Aorta (tissue), 5 donors: ENCODE measurements at regions not wholly inside any gene's neighbourhood (a gene's known extent, or its start where the extent isn't known, plus 50 kb on each side); places are given as distances from the start of the nearest gene placed in this dataset.
A peak's percentile ranks its signal among the peaks of the same experiment; 100 is the strongest.

Source experiments
- ATAC-seq: fragments of 200-7000 bp; cut with Tn5 transposase; one replicate; pipeline ENCODE4 v1.9.1; 2022; ENCODE audit warnings: moderate library complexity; ENCODE audit not compliant: low FRiP score
- DNase-seq, 2 donors: peaks; one replicate each; pipeline ENCODE4 v3.0.0-alpha.2; 2020
- H3K27ac ChIP-seq, 2 donors: one replicate each; pipeline ENCODE4 v1.5.1; 2013; ENCODE audit warnings: low read length in 2 of 2, mild to moderate bottlenecking in 2 of 2, moderate library complexity in 2 of 2, control low read depth in 1 of 2, inconsistent platforms in 1 of 2, low read depth in 1 of 2
- H3K27me3 ChIP-seq, 2 donors: one replicate each; pipeline ENCODE4 v1.6.1; 2013; ENCODE audit warnings: control low read depth in 1 of 2, low read length in 1 of 2, mild to moderate bottlenecking in 1 of 2, moderate library complexity in 1 of 2; ENCODE audit not compliant: insufficient read depth in 2 of 2, control insufficient read depth in 1 of 2
- H3K36me3 ChIP-seq, 2 donors: one replicate each; pipeline ENCODE4 v1.6.1; 2013; ENCODE audit warnings: control low read depth in 1 of 2, low read length in 1 of 2, mild to moderate bottlenecking in 1 of 2; ENCODE audit not compliant: insufficient read depth in 2 of 2, control insufficient read depth in 1 of 2
- H3K4me1 ChIP-seq, 2 donors: one replicate each; pipeline ENCODE4 v1.6.1; 2013; ENCODE audit warnings: low read length in 2 of 2, control low read depth in 1 of 2, mild to moderate bottlenecking in 1 of 2, moderate library complexity in 1 of 2; ENCODE audit not compliant: insufficient read depth in 2 of 2, control insufficient read depth in 1 of 2
- H3K4me3 ChIP-seq, 2 donors: one replicate each; pipeline ENCODE4 v1.5.1; 2013; ENCODE audit warnings: low read length in 2 of 2, control low read depth in 1 of 2, mild to moderate bottlenecking in 1 of 2
- H3K9me3 ChIP-seq: one replicate; pipeline ENCODE4 v1.6.1; 2013; ENCODE audit warnings: mild to moderate bottlenecking, low read length; ENCODE audit not compliant: control insufficient read depth
- WGBS, 2 donors: extraction: QIAGEN DNeasy Blood & Tissue Kit; methylation state at CpG; one replicate each; pipeline ENCODE4 v1.1.7; 2013; 5-methylcytosine and 5-hydroxymethylcytosine counted together
- intact Hi-C, 2 donors: fragments of 100-400 bp; cut with DNase I; formaldehyde crosslinking; loops; one replicate each; pipeline versions ENCODE4 v1.14.2 to v1.15.0; 2022
- donor health status: healthy with polysubstance abuse.
- donor health status: Bipolar disorder and iron deficiency.
- donor health status: DM: no; HTN: no; CAD: no.
- donor health status: DM: no; HTN: no; CAD: no.
- donor health status: DM: yes; HTN: yes; CAD: no.

DNA sequence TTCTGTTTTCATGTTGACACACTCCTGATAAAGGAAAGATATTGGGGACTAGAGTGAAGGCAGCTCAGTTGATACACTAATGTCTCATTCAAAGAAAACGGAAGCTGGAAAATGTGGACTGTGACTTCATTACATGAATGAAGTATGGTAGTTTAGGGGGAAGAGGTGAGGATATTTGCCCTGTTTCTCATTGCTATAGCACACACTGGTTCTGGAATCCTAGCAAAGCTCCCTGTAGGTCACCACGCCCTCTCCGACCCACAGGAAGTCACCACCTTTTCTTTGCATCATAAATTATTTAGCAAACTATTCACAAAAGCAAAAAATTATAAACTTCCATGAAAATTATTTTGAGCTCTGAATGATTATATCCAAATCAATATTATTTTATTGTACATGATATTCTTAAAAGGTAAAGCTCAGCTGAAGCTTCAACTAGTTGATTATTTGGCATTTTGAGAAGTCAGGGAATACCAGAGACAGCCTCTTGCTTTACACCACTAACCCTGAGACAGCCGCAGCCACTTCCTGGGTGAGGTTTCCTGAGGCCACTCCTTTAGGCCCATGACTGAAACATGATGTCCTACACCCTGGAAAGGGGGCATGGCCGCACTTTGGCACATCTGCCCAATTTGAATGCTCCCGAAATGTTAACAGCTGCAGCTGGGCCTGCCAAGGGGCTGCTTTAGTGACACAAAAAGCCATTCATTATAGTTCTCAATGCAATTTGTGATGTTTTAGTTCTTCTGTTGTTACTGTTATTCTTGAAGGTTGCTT lies 50.0 kb upstream of the WDFY2 start:
- no peak for ATAC-seq
- Histone ChIP-seq H3K4me1 (no peaks in the 10 kb centered on the region), H3K27ac (no peak overlapping the region), H3K36me3 (no peaks in the 10 kb centered on the region), H3K9me3 (no peaks in the 10 kb centered on the region), H3K27me3 (no peaks in the 10 kb centered on the region), H3K4me3 (no peak overlapping the region)
- intact Hi-C loops = no loop called here
- peak in 1 of 2 donors; percentile 65 for DNase-seq
- 77 to 78% methylated on average over 6 of the region's 6 CpGs for WGBS, 2 donors
